IMR-90 (cell line): ENCODE measurements at regions not wholly inside any gene's neighbourhood (a gene's known extent, or its start where the extent isn't known, plus 50 kb on each side); places are given as distances from the start of the nearest gene placed in this dataset.
A peak's percentile ranks its signal among the peaks of the same experiment; 100 is the strongest.

Experiments used
- ATAC-seq: fragments of 200-7000 bp; cut with Tn5 transposase; 2 replicates; pipeline ENCODE4 v1.9.1; 2020; ENCODE audit warnings: low read depth, mild to moderate bottlenecking, moderate library complexity
- BruUV-seq: library from RNA; stranded (reverse); fragments of 400-500 nt; replicated peaks from 2 replicates; lab custom pipeline; 2021; lab: Mats Ljungman, UMichigan
- CTCF ChIA-PET: fragments of 300-600 bp; formaldehyde crosslinking; extraction: SDS; loops from one replicate; lab custom pipeline; 2021; ENCODE audit warnings: antibody characterized with exemption; lab: Yijun Ruan, JAX
- POLR2A ChIA-PET: fragments of 300-600 bp; sonication (Branson Sonifier 250); formaldehyde crosslinking; loops from one replicate; lab custom pipeline; 2022; ENCODE audit warnings: antibody characterized with exemption; ENCODE audit not compliant: unreplicated experiment; lab: Charles Lee
- DNase-seq: peaks from one replicate; pipeline ENCODE4 v3.0.0; 2013
- H2AFZ ChIP-seq: replicated peaks from 2 replicates; pipeline ENCODE3; 2013; ENCODE audit warnings: low read length, mild to moderate bottlenecking; ENCODE audit not compliant: poor library complexity
- H2AK5ac ChIP-seq: 2 replicates; pipeline ENCODE4 v1.6.1; 2013; ENCODE audit warnings: low read depth, low read length, inconsistent platforms
- H2AK9ac ChIP-seq: replicated peaks from 2 replicates; pipeline ENCODE3; 2013; ENCODE audit warnings: mild to moderate bottlenecking, low read depth, low read length, moderate library complexity; ENCODE audit not compliant: poor library complexity
- H2BK120ac ChIP-seq: 2 replicates; pipeline ENCODE4 v1.6.1; 2013; ENCODE audit warnings: low read depth, low read length, inconsistent platforms
- H2BK15ac ChIP-seq: 3 replicates; pipeline ENCODE4 v1.6.1; 2013; ENCODE audit warnings: low read depth, low read length, inconsistent platforms
- H2BK20ac ChIP-seq: 2 replicates; pipeline ENCODE4 v1.6.1; 2013; ENCODE audit warnings: low read depth, mild to moderate bottlenecking, inconsistent platforms, low read length, moderate library complexity
- H2BK5ac ChIP-seq: 2 replicates; pipeline ENCODE4 v1.6.1; 2013; ENCODE audit warnings: mild to moderate bottlenecking, low read depth, low read length, inconsistent platforms; ENCODE audit not compliant: poor library complexity, severe bottlenecking
- H3K14ac ChIP-seq: replicated peaks from 2 replicates; pipeline ENCODE4 v1.6.1; 2013; ENCODE audit warnings: low read depth, low read length, inconsistent platforms
- H3K18ac ChIP-seq: 2 replicates; pipeline ENCODE4 v1.6.1; 2013; ENCODE audit warnings: low read depth, low read length, control low read depth
- H3K23ac ChIP-seq: 2 replicates; pipeline ENCODE4 v1.6.1; 2013; ENCODE audit warnings: low read depth, low read length, inconsistent platforms
- H3K27ac ChIP-seq: 2 replicates; pipeline ENCODE4 v1.5.1; 2013; ENCODE audit warnings: mild to moderate bottlenecking, control low read depth, low read length; ENCODE audit not compliant: insufficient read depth
- H3K27me3 ChIP-seq: 2 replicates; pipeline ENCODE4 v1.6.1; 2013; ENCODE audit warnings: low read length; ENCODE audit not compliant: control insufficient read depth, insufficient read depth
- H3K36me3 ChIP-seq: 2 replicates; pipeline ENCODE4 v1.6.1; 2013; ENCODE audit warnings: low read length, mixed read lengths; ENCODE audit not compliant: control insufficient read depth, insufficient read depth
- H3K4ac ChIP-seq: 2 replicates; pipeline ENCODE4 v1.6.1; 2013; ENCODE audit warnings: low read depth, low read length, inconsistent platforms
- H3K4me1 ChIP-seq: 2 replicates; pipeline ENCODE4 v1.6.1; 2013; ENCODE audit warnings: low read length, mixed read lengths; ENCODE audit not compliant: control insufficient read depth, insufficient read depth
- H3K4me2 ChIP-seq: 2 replicates; pipeline ENCODE4 v1.6.1; 2013; ENCODE audit warnings: low read depth, mild to moderate bottlenecking, control low read depth, low read length, moderate library complexity
- H3K4me3 ChIP-seq: 2 replicates; pipeline ENCODE4 v1.5.1; 2013; ENCODE audit warnings: low read depth, mild to moderate bottlenecking, control low read depth, low read length, moderate library complexity; ENCODE audit not compliant: insufficient read depth
- H3K56ac ChIP-seq: 2 replicates; pipeline ENCODE4 v1.6.1; 2013; ENCODE audit warnings: low read length, inconsistent platforms; ENCODE audit not compliant: insufficient read depth; ENCODE audit errors: extremely low read depth
- H3K79me1 ChIP-seq, 2 experiments: 2 replicates each; pipeline ENCODE4 v1.6.1; 2013; ENCODE audit warnings: low read length in 2 of 2, inconsistent platforms in 1 of 2, low read depth in 1 of 2
- H3K9ac ChIP-seq: 2 replicates; pipeline ENCODE4 v1.6.1; 2013; ENCODE audit warnings: low read depth, low read length, control low read depth
- H3K9me1 ChIP-seq: 2 replicates; pipeline ENCODE4 v1.6.1; 2013; ENCODE audit warnings: low read length, inconsistent platforms; ENCODE audit not compliant: insufficient read depth
- H3K9me3 ChIP-seq: 2 replicates; pipeline ENCODE4 v1.6.1; 2013; ENCODE audit warnings: low read length; ENCODE audit not compliant: control insufficient read depth, insufficient read depth
- H4K20me1 ChIP-seq: 2 replicates; pipeline ENCODE4 v1.6.1; 2013; ENCODE audit warnings: low read length, inconsistent platforms; ENCODE audit not compliant: insufficient read depth
- H4K5ac ChIP-seq: 2 replicates; pipeline ENCODE4 v1.6.1; 2013; ENCODE audit warnings: mild to moderate bottlenecking, low read depth, low read length, control low read depth
- H4K8ac ChIP-seq, 2 experiments: 2 replicates each; pipeline ENCODE4 v1.6.1; 2013; ENCODE audit warnings: low read depth in 2 of 2, low read length in 2 of 2, control low read depth in 1 of 2, inconsistent platforms in 1 of 2
- H4K91ac ChIP-seq: 2 replicates; pipeline ENCODE4 v1.6.1; 2013; ENCODE audit warnings: low read depth, low read length, inconsistent platforms; ENCODE audit not compliant: insufficient read depth
- BHLHE40 ChIP-seq: fragments of 150-350 bp; IDR thresholded peaks from 2 replicates; pipeline ENCODE4 v1.6.1; 2016; ENCODE audit warnings: mild to moderate bottlenecking, low read depth, low read length
- FOS ChIP-seq: fragments of 150-350 bp; IDR thresholded peaks from 2 replicates; pipeline ENCODE4 v1.6.1; 2016; ENCODE audit warnings: low read depth, low read length
- RCOR1 ChIP-seq: IDR thresholded peaks from 2 replicates; pipeline ENCODE4 v1.6.1; 2012; ENCODE audit warnings: mild to moderate bottlenecking, low read length, improper control_type of control experiment; ENCODE audit not compliant: insufficient replicate concordance
- RFX5 ChIP-seq: IDR thresholded peaks from 2 replicates; pipeline ENCODE4 v1.8.0; 2012; ENCODE audit warnings: low read depth, mild to moderate bottlenecking, low read length, moderate library complexity
- WGBS, 2 experiments: methylation state at CpG; one replicate each; pipeline versions ENCODE4 v1.1.5 to v1.1.7; 2013; ENCODE audit warnings: missing lambda C conversion rate in 2 of 2; ENCODE audit not compliant: insufficient read length in 1 of 2; ENCODE audit errors: extremely low coverage in 2 of 2; 5-methylcytosine and 5-hydroxymethylcytosine counted together
- dilution Hi-C: fragments of 300-500 bp; cut with HindIII; formaldehyde crosslinking; loops from one replicate; pipeline ENCODE4 v1.14.3; 2018; ENCODE audit warnings: low sequenced_read_pairs; ENCODE audit not compliant: unreplicated experiment
- in situ Hi-C: fragments of 300-500 bp; cut with MboI; formaldehyde crosslinking; loops from 3 replicates; pipeline ENCODE4 v1.14.3; 2019; ENCODE audit warnings: low sequenced_read_pairs, inconsistent platforms, mixed read lengths
- intact Hi-C: fragments of 100-400 bp; cut with micrococcal nuclease; formaldehyde crosslinking; loops from 2 replicates; pipeline ENCODE4 v1.10.0; 2022

DNA sequence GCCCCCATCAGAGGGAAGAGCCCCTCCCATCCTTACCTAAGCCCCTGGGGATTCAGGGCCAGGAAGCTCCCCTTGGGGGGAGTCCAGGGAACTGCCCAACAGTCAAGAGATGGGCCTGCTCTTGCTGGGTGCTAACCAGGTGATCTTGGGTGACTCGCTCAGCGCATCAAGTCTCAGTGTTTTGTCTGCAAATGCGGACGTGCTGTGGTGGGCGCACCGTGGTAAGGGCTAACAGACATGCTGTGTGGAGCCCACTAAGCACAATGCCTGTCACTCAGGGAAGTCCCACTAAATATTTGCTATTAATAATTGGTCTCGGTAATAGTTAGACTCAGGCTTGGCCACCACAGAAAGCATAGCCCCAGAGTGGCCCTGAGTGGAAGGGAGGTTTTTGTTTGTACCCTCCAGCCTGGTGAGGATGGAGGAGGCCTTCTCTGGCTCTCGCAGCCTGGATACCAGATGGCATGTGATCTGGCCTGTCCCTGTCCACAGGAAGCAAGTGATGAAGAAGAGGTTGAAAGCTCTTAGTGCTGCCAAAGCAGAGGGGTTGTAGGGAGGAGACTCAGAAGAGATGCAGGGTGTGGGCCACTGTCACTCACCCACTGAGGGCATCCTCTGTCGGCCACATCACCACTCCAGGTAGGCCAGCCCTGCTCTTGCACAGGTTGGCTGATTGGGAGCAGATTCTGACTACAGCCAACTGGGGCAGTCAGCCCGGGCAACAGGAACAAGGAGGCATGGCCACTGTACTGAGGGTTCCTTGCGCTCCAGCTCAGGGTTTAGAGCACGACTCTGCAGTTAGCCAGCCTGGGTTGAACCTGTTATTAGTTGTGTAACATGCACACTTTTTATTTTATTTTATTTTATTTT, 69.8 kb upstream of the KSR1 start:
- Histone ChIP-seq H4K5ac (no peak overlapping the region), H4K20me1 (peaks cover 3% of the 10 kb centered on the region; the same call in 1 of the 2 replicates), H3K4me2 (no peak overlapping the region), H3K27me3 (peaks cover 3% of the 10 kb centered on the region), H3K4ac (no peak overlapping the region), H3K4me3 (no peak overlapping the region), H2BK15ac (no peak overlapping the region), H2BK20ac (no peak overlapping the region), H2BK5ac (no peak overlapping the region), H3K9ac (no peak overlapping the region), H3K36me3 (no peaks in the 10 kb centered on the region), H4K91ac (no peak overlapping the region), H2AK5ac (no peak overlapping the region), H2BK120ac (no peak overlapping the region), H2AFZ (no peak overlapping the region), H3K18ac (no peak overlapping the region), H3K9me1 (peaks cover 6% of the 10 kb centered on the region), H3K56ac (no peak overlapping the region), H3K4me1 (peaks cover 5% of the 10 kb centered on the region), H3K14ac (no peak overlapping the region), H3K27ac (no peak overlapping the region), H3K23ac (no peak overlapping the region), H3K9me3 (no peaks in the 10 kb centered on the region), H3K79me1 (no peaks in the 10 kb centered on the region), H4K8ac (no peak overlapping the region), H2AK9ac (peak overlapping the region; percentile 9)
- TF ChIP-seq RCOR1 (no peak), FOS (no peak), BHLHE40 (no peak), RFX5 (no peak)
- POLR2A ChIA-PET, result no interaction called here
- in situ Hi-C loops, result no loop called here
- intact Hi-C loops, result no loop called here
- CTCF ChIA-PET, result no interaction called here
- ATAC-seq (no peak), DNase-seq (no peak)
- no TSS peak for BruUV-seq
- WGBS, 2 experiments, result 83% methylated on average over 6 of the region's 12 CpGs; no CpG with 5 or more reads in 1 of the 2 experiments
- dilution Hi-C loops, result no loop called here
